Fibroblast of villous mesenchyme (primary cell): ENCODE measurements at regions not wholly inside any gene's neighbourhood (a gene's known extent, or its start where the extent isn't known, plus 50 kb on each side); places are given as distances from the start of the nearest gene placed in this dataset.
A peak's percentile ranks its signal among the peaks of the same experiment; 100 is the strongest.

Experiments
- DNase-seq: peaks from one replicate; pipeline ENCODE4 v3.0.0-alpha.2; 2010; ENCODE audit warnings: low read depth
- H3K4me3 ChIP-seq: 2 replicates; pipeline ENCODE4 v1.5.1; 2011; ENCODE audit warnings: low read depth, mild to moderate bottlenecking, low read length
- CTCF ChIP-seq: IDR thresholded peaks from 2 replicates; pipeline ENCODE4 v1.5.1; 2012; ENCODE audit warnings: low read depth, mild to moderate bottlenecking, low read length; ENCODE audit not compliant: insufficient read depth

GRCh38 chr6:43963877-43964658 is 163.2 kb downstream of the MRPL14 start:
- TF ChIP-seq CTCF, result no peak
- no peak overlapping the region for H3K4me3 ChIP-seq
- no peak for DNase-seq

GRCh38 chr6:43963203-43963602 is 164.0 kb downstream of the MRPL14 start:
- no peak for DNase-seq
- no peak for TF ChIP-seq CTCF
- H3K4me3 ChIP-seq, result no peak overlapping the region

DNA sequence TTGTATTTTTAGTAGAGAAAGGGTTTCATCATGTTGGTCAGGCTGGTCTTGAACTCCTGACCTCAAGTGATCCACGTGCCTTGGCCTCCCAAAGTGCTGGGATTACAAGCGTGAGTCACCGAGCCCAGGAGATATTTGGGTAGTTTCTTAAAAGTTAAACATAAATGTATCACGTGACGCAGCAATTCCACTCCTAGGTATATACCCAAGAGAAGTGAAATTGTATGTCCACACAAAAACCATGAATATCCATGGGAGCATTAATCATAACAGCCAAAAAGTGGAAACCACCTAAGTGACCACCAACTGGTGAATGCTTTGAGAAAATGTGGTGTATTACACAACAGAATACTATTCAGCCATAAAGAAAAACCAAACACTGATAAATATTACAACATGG is 164.8 kb downstream of the MRPL14 start:
- DNase-seq, result peak; percentile 80
- no peak for TF ChIP-seq CTCF
- H3K4me3 ChIP-seq, result no peak overlapping the region

- H3K4me3 ChIP-seq, result no peak overlapping the region
- no peak for TF ChIP-seq CTCF
- DNase-seq, result no peak
These were observed 170.0 kb downstream of the MRPL14 start for GRCh38 chr6:43957273-43957672.

DNA sequence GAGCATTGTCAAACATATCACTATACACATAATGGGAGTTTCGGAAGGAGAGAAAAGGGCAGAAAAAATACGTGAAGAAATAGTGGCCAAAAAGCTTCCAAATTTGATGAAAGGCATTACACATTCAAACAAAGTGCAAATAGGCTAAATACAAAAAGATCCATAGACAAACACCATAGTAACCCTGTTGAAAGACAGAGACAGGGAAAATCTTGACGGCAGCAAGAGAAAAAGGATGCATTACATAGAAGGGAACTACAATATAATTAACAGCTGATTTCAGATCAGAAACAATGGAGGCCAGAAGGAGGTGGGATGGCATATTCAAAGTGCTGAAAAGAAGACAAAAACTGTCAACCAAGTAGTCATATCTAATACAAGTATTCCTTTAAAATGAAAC is 170.8 kb downstream of the MRPL14 start:
- TF ChIP-seq CTCF, result no peak
- DNase-seq, result no peak
- no peak overlapping the region for H3K4me3 ChIP-seq

DNA sequence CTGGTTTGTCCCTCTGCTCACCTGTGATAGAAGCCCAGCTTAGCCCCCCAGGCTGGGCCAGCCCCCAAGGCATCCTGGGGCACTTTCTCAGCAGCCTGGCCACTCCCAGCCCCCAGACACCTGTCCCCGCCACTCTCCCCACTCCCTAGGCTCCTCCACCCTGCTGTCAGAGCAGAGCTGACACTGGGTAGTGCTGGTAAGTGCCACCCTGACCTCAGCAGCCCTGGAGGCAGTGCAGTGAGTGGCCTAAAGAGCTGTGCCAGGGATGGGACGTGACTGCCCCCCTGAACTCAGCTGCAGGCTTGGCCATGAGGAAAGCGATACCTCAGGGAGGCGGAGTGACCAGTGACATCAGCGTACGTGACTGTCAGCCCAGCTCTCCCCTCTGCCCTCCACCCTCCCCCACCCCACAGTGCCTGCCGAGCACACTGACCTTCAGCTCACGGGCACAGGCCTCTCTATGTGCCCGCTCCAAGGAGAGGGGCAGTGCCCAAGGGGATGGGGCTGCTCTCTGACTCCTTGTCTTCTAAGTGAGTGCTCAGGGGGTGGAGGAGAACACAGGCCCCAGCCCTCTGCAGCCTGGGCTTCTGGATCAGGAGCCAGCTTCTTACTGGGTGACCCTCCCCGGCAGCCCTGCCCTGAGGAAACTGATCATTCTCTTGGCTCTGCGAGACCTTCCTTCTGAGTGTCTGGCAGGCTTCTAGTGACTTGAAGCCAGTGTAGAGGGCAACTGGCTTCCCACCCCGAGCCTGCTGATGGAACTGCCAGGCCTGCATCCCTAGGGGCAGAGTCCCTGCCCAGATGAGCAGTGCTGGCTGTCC is 172.7 kb downstream of the MRPL14 start:
- no peak for DNase-seq
- no peak overlapping the region for H3K4me3 ChIP-seq
- TF ChIP-seq CTCF, result no peak
